Breast epithelium (tissue), 3 donors: ENCODE measurements at regions not wholly inside any gene's neighbourhood (a gene's known extent, or its start where the extent isn't known, plus 50 kb on each side); places are given as distances from the start of the nearest gene placed in this dataset.

Source experiments
- CTCF ChIP-seq, 3 donors: fragments of 450-650 bp; IDR thresholded peaks; one replicate each; pipeline ENCODE4 v1.5.1; 2016 to 2017; ENCODE audit warnings: antibody characterized with exemption in 3 of 3, mild to moderate bottlenecking in 3 of 3, moderate library complexity in 3 of 3
- POLR2A ChIP-seq: fragments of 450-650 bp; IDR thresholded peaks from one replicate; pipeline ENCODE4 v1.6.1; 2016; ENCODE audit warnings: antibody characterized with exemption, mild to moderate bottlenecking, moderate library complexity
- POLR2AphosphoS5 ChIP-seq, 3 donors: sonication (generic); formaldehyde crosslinking; IDR thresholded peaks; one replicate each; pipeline ENCODE4 v1.6.1; 2017; ENCODE audit warnings: antibody characterized with exemption in 3 of 3

- TF ChIP-seq CTCF (IDR thresholded peaks at IDR 0.05) (no peak), POLR2A (no peak), POLR2AphosphoS5 (IDR thresholded peaks at IDR 0.05) (no peak)
Measured at GRCh38 chr9:107696302-107696701, 206.7 kb upstream of the KLF4 start.
